Stimulated activated naive CD8-positive, alpha-beta T cell treated with anti-CD3 and anti-CD28 coated beads, Interleukin-15, amount 100 ng/mL, for 72 hours (primary cell): ENCODE measurements at regions not wholly inside any gene's neighbourhood (a gene's known extent, or its start where the extent isn't known, plus 50 kb on each side); places are given as distances from the start of the nearest gene placed in this dataset.

ENCODE experiments used
- ATAC-seq: fragments of 150-1000 bp; cut with Tn5 transposase; 2 replicates; pipeline ENCODE4 v1.10.0; 2021; ENCODE audit warnings: mild to moderate bottlenecking, moderate library complexity
- DNase-seq, 2 donors: peaks; one replicate each; pipeline ENCODE4 v3.0.0; 2021 to 2022
- H3K27ac Mint-ChIP-seq, 2 donors: one replicate each; pipeline ENCODE4 v1.8.0; 2022; ENCODE audit warnings: mild to moderate bottlenecking in 2 of 2, mixed read lengths in 2 of 2, moderate library complexity in 2 of 2
- H3K27me3 Mint-ChIP-seq: one replicate; pipeline ENCODE4 v1.8.0; 2022; ENCODE audit warnings: mixed read lengths
- H3K4me1 Mint-ChIP-seq: one replicate; pipeline ENCODE4 v1.8.0; 2022; ENCODE audit warnings: mild to moderate bottlenecking, mixed read lengths
- H3K4me3 Mint-ChIP-seq, 2 donors: one replicate each; pipeline ENCODE4 v1.8.0; 2022; ENCODE audit warnings: mild to moderate bottlenecking in 2 of 2, mixed read lengths in 2 of 2, moderate library complexity in 1 of 2
- H3K9me3 Mint-ChIP-seq, 2 donors: one replicate each; pipeline ENCODE4 v1.8.0; 2022; ENCODE audit warnings: mixed read lengths in 2 of 2

DNA sequence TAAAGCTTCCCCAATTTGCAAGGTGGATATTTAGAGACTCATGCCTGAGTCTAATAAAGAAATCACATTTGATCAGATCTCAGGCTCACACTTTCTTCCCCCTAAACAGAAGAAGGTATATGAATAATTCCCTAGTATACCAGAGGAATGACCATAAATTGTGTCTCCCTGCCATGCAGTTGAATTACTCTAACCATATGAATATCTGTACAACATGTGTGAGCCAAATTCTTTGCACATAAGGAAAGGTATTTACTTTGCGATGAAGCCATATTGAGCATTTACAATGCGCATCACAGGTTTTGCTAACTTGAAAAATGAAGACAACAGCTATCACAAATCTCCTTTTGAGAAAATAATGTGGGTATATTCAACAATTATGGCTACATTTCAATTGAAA is 479.4 kb downstream of the NR2F1-AS1 start:
- DNase-seq = no peak
- H3K27ac Mint-ChIP-seq = no peak overlapping the region
- H3K4me3 Mint-ChIP-seq = no peak overlapping the region
- H3K4me1 Mint-ChIP-seq = no peaks in the 10 kb centered on the region
- H3K9me3 Mint-ChIP-seq = peaks cover 3 to 7% of the 10 kb centered on the region in 2 donors
- no peak for ATAC-seq
- H3K27me3 Mint-ChIP-seq = no peaks in the 10 kb centered on the region

- Mint-ChIP-seq H3K4me3 (no peak overlapping the region), H3K4me1 (no peaks in the 10 kb centered on the region), H3K27me3 (no peaks in the 10 kb centered on the region), H3K9me3 (peaks cover 7 to 8% of the 10 kb centered on the region in 2 donors), H3K27ac (no peak overlapping the region)
- no peak for ATAC-seq
- DNase-seq = no peak
Observed at GRCh38 chr5:93100976-93101375, 480.0 kb downstream of the NR2F1-AS1 start.

GRCh38 chr5:93100428-93100827 is 480.6 kb downstream of the NR2F1-AS1 start:
- H3K27me3 Mint-ChIP-seq = no peaks in the 10 kb centered on the region
- peaks cover 7 to 9% of the 10 kb centered on the region in 2 donors for H3K9me3 Mint-ChIP-seq
- no peak overlapping the region for H3K4me3 Mint-ChIP-seq
- DNase-seq (no peak), ATAC-seq (no peak)
- no peaks in the 10 kb centered on the region for H3K4me1 Mint-ChIP-seq
- no peak overlapping the region for H3K27ac Mint-ChIP-seq

- no peak overlapping the region for H3K4me3 Mint-ChIP-seq
- no peak overlapping the region for H3K27ac Mint-ChIP-seq
- H3K4me1 Mint-ChIP-seq = no peaks in the 10 kb centered on the region
- H3K27me3 Mint-ChIP-seq = no peaks in the 10 kb centered on the region
- H3K9me3 Mint-ChIP-seq = peaks cover 7 to 9% of the 10 kb centered on the region in 2 donors
- no peak for ATAC-seq
- no peak for DNase-seq
Observed at GRCh38 chr5:93099902-93100347, 481.1 kb downstream of the NR2F1-AS1 start.

DNA sequence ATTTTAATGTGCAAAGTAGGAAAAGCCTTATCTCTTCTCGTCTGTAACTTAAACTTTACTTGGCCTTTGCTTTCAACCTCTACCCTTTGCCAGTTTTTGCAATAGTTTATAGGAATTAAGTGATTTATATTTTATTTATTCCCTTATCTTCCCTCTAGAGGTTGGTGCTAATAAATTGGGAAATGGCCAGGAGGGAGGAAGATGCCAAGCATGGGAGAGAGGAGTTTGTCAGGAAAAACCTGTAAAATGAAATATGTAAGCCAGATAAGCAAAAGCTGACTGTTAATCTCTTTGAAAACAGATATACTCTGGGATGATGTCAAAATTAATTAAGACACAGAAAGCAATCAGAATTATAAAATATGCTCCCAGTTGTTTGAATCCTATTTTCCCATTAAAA is 484.5 kb downstream of the NR2F1-AS1 start:
- ATAC-seq (no peak), DNase-seq (no peak)
- Mint-ChIP-seq H3K27me3 (no peaks in the 10 kb centered on the region), H3K4me1 (no peaks in the 10 kb centered on the region), H3K4me3 (no peak overlapping the region), H3K9me3 (peaks cover 7 to 9% of the 10 kb centered on the region in 2 donors), H3K27ac (no peak overlapping the region)

DNA sequence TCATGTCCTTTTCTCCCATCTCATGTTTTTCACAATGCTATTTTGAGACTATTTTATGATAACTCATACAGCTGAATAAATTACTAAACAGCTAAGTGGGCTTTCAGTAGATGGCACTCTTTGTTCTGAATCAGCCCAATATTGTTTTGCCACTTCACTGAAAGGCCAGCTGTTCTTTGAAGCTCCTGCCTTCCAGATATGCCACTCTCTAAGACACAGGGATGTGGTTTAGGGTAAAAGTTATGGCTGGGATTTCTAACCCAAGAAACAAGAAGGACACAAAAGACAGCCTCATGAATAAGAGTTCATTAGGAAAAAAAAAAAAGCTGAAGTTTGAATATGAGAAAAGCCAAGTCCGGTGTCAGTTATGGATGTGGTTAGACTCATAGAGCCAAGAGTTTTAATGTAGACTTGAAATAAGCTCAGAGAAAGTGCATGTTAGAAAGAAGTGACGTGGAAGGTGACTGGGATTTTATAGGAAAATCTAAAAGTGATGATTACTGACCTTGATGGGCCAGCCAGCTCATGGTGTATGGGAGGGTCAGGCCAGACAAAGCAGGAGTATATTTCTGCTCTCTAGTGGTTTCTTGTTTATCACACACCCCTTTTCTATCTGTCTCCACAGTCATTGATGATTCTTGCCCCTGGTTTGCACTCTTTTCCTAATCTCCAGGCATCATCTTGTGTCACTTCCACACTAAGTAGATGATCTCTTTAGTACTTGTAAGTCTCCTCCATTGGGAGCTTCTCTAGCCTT is 488.5 kb downstream of the NR2F1-AS1 start:
- DNase-seq (no peak), ATAC-seq (no peak)
- Mint-ChIP-seq H3K4me3 (no peak overlapping the region), H3K4me1 (no peaks in the 10 kb centered on the region), H3K27me3 (no peaks in the 10 kb centered on the region), H3K27ac (no peak overlapping the region), H3K9me3 (peaks cover 0 to 6% of the 10 kb centered on the region in 2 donors)

- H3K4me3 Mint-ChIP-seq = no peak overlapping the region
- H3K27me3 Mint-ChIP-seq = no peaks in the 10 kb centered on the region
- peaks cover 0 to 4% of the 10 kb centered on the region in 2 donors for H3K9me3 Mint-ChIP-seq
- no peaks in the 10 kb centered on the region for H3K4me1 Mint-ChIP-seq
- no peak overlapping the region for H3K27ac Mint-ChIP-seq
- ATAC-seq (no peak), DNase-seq (no peak)
Observed at GRCh38 chr5:93090698-93091097, 490.3 kb downstream of the NR2F1-AS1 start.

GRCh38 chr5:93088592-93089389 is 492.2 kb downstream of the NR2F1-AS1 start:
- H3K4me1 Mint-ChIP-seq = no peaks in the 10 kb centered on the region
- no peaks in the 10 kb centered on the region for H3K27me3 Mint-ChIP-seq
- no peak overlapping the region for H3K4me3 Mint-ChIP-seq
- DNase-seq (no peak), ATAC-seq (no peak)
- H3K9me3 Mint-ChIP-seq = peaks cover 0 to 4% of the 10 kb centered on the region in 2 donors
- no peak overlapping the region for H3K27ac Mint-ChIP-seq

DNA sequence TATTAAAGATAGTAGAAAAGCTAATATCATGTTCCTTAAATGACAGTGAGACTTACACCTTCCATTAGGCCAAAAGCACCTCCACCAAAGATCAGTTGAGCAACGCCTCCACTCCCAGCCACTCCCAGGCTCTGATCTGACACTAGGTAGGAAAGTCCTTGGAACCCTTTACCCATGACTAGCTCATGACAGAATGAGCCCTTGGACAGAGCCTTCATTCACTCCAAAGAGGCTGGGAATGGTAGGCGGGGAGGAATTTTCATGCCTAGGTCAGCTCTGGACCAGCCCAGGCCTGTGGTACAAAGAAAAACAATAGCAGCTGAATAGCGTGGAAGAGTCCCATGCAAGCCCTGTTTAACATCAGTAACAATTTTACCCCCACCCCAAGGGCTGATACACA is 493.7 kb downstream of the NR2F1-AS1 start:
- H3K4me1 Mint-ChIP-seq = no peaks in the 10 kb centered on the region
- H3K9me3 Mint-ChIP-seq = peaks cover 0 to 6% of the 10 kb centered on the region in 2 donors
- no peak overlapping the region for H3K27ac Mint-ChIP-seq
- ATAC-seq (no peak), DNase-seq (no peak)
- H3K27me3 Mint-ChIP-seq = no peaks in the 10 kb centered on the region
- H3K4me3 Mint-ChIP-seq = no peak overlapping the region

- Mint-ChIP-seq H3K27ac (no peak overlapping the region), H3K27me3 (no peaks in the 10 kb centered on the region), H3K9me3 (peaks cover 0 to 9% of the 10 kb centered on the region in 2 donors), H3K4me1 (no peaks in the 10 kb centered on the region), H3K4me3 (no peak overlapping the region)
- DNase-seq (no peak), ATAC-seq (no peak)
Observed at GRCh38 chr5:93082981-93083380, 498.0 kb downstream of the NR2F1-AS1 start.

GRCh38 chr5:93079046-93079445 is 502.0 kb downstream of the NR2F1-AS1 start:
- Mint-ChIP-seq H3K4me1 (no peaks in the 10 kb centered on the region), H3K4me3 (no peak overlapping the region), H3K9me3 (peaks cover 0 to 5% of the 10 kb centered on the region in 2 donors), H3K27me3 (no peaks in the 10 kb centered on the region), H3K27ac (no peak overlapping the region)
- no peak for DNase-seq
- ATAC-seq = no peak

- no peaks in the 10 kb centered on the region for H3K27me3 Mint-ChIP-seq
- DNase-seq = no peak
- H3K27ac Mint-ChIP-seq = no peak overlapping the region
- no peak for ATAC-seq
- H3K4me1 Mint-ChIP-seq = no peaks in the 10 kb centered on the region
- no peak overlapping the region for H3K4me3 Mint-ChIP-seq
- peaks cover 4 to 7% of the 10 kb centered on the region in 2 donors for H3K9me3 Mint-ChIP-seq
Observed at GRCh38 chr5:93078082-93079038, 502.7 kb downstream of the NR2F1-AS1 start.

DNA sequence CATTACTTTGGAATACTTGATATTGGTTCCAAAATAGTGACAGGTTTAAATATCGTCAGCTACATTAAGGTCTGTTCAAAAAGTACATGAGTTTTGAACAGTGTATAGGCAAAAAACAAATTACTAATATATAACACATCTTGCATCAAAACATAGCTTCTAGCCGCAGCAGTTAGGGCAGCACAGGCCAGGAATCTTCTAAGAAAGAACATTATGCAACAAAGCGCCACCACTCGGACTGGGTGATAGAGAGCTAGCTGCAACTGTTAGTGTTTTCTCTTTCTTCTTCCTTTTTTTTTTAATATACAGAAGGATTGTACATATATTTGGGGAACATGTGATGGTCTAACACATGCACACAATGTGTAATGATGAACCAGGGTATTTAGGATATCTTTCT is 504.5 kb downstream of the NR2F1-AS1 start:
- Mint-ChIP-seq H3K27ac (no peak overlapping the region), H3K27me3 (no peaks in the 10 kb centered on the region), H3K9me3 (peaks cover 7 to 10% of the 10 kb centered on the region in 2 donors), H3K4me3 (no peak overlapping the region), H3K4me1 (no peaks in the 10 kb centered on the region)
- DNase-seq (no peak), ATAC-seq (no peak)

DNA sequence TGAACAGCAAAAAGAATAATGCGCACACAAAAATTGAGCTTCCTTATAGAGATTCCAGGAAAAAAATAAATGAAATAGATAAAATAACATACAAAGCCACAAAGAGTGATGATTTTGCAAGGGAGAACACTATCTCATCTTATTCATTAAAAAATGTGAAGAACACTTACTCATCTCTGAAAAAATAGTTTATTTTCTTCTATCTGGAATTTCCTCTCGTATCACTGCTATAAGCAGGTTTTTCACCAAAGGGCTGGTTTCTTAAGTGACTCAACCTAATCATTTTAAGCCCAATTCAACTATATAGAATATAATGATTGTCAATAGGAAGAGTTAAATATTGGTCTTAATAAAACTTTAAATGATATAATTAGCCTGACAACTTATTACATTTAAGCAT is 504.9 kb downstream of the NR2F1-AS1 start:
- Mint-ChIP-seq H3K9me3 (peaks cover 7 to 10% of the 10 kb centered on the region in 2 donors), H3K4me3 (no peak overlapping the region), H3K27me3 (no peaks in the 10 kb centered on the region), H3K4me1 (no peaks in the 10 kb centered on the region), H3K27ac (no peak overlapping the region)
- ATAC-seq = no peak
- DNase-seq = no peak

- H3K4me1 Mint-ChIP-seq = no peaks in the 10 kb centered on the region
- no peak overlapping the region for H3K27ac Mint-ChIP-seq
- no peak for ATAC-seq
- peaks cover 7 to 10% of the 10 kb centered on the region in 2 donors for H3K9me3 Mint-ChIP-seq
- H3K4me3 Mint-ChIP-seq = no peak overlapping the region
- DNase-seq = no peak
- H3K27me3 Mint-ChIP-seq = no peaks in the 10 kb centered on the region
Observed at GRCh38 chr5:93073547-93073946, 507.5 kb downstream of the NR2F1-AS1 start.
